GM23338 (cell line): ENCODE measurements at regions not wholly inside any gene's neighbourhood (a gene's known extent, or its start where the extent isn't known, plus 50 kb on each side); places are given as distances from the start of the nearest gene placed in this dataset.

Source experiments
- ATAC-seq: fragments of 200-7000 bp; cut with Tn5 transposase; 3 replicates; pipeline ENCODE4 v1.9.1; 2020
- DNase-seq: peaks from one replicate; pipeline ENCODE4 v3.0.0-alpha.2; 2015; ENCODE audit warnings: low spot score
- H2AFZ ChIP-seq: fragments of 200-600 bp; sonication (generic); 2 replicates; pipeline ENCODE4 v1.8.0; 2016; ENCODE audit warnings: antibody characterized with exemption, mild to moderate bottlenecking, moderate library complexity
- H3F3A ChIP-seq: fragments of 200-600 bp; sonication (generic); replicated peaks from 2 replicates; pipeline ENCODE4 v1.8.0; 2017; ENCODE audit warnings: antibody characterized with exemption, mixed run types, low read depth
- H3K27ac ChIP-seq: fragments of 200-600 bp; sonication (generic); 2 replicates; pipeline ENCODE4 v1.6.1; 2016; ENCODE audit warnings: low read depth
- H3K27me3 ChIP-seq: fragments of 200-600 bp; sonication (generic); 2 replicates; pipeline ENCODE4 v1.8.0; 2016; ENCODE audit warnings: mild to moderate bottlenecking, mixed run types, moderate library complexity; ENCODE audit not compliant: insufficient read depth
- H3K36me3 ChIP-seq: fragments of 200-600 bp; sonication (generic); 2 replicates; pipeline ENCODE4 v1.8.0; 2016; ENCODE audit warnings: mild to moderate bottlenecking; ENCODE audit not compliant: insufficient read depth
- H3K4me1 ChIP-seq: fragments of 200-600 bp; sonication (generic); 2 replicates; pipeline ENCODE4 v1.8.0; 2016; ENCODE audit warnings: mild to moderate bottlenecking, moderate library complexity; ENCODE audit not compliant: insufficient read depth
- H3K4me2 ChIP-seq: fragments of 200-600 bp; sonication (generic); 2 replicates; pipeline ENCODE4 v1.7.1; 2017; ENCODE audit warnings: mixed run types
- H3K4me3 ChIP-seq: fragments of 200-600 bp; sonication (generic); 2 replicates; pipeline ENCODE4 v1.6.1; 2016; ENCODE audit warnings: mixed run types
- H3K79me2 ChIP-seq: fragments of 200-600 bp; sonication (generic); replicated peaks from 2 replicates; pipeline ENCODE4 v1.8.0; 2017; ENCODE audit warnings: mild to moderate bottlenecking; ENCODE audit not compliant: insufficient read depth
- H3K9me2 ChIP-seq: fragments of 200-600 bp; sonication (generic); 2 replicates; pipeline ENCODE4 v1.8.0; 2017; ENCODE audit not compliant: insufficient read depth
- H4K20me1 ChIP-seq: fragments of 200-600 bp; sonication (generic); replicated peaks from 2 replicates; pipeline ENCODE4 v1.8.0; 2017; ENCODE audit warnings: mild to moderate bottlenecking; ENCODE audit not compliant: insufficient read depth
- H3K27ac Mint-ChIP-seq: 2 replicates; pipeline ENCODE4 v1.8.0; 2020; ENCODE audit warnings: inconsistent platforms, mild to moderate bottlenecking, moderate library complexity, mixed read lengths
- H3K27me3 Mint-ChIP-seq: 3 replicates; pipeline ENCODE4 v1.8.0; 2022; ENCODE audit warnings: low read depth, mild to moderate bottlenecking, moderate library complexity, mixed read lengths, inconsistent platforms; ENCODE audit not compliant: insufficient read depth, poor library complexity
- H3K36me3 Mint-ChIP-seq: 3 replicates; pipeline ENCODE4 v1.8.0; 2021; ENCODE audit warnings: low read depth, mild to moderate bottlenecking, inconsistent platforms, moderate library complexity, mixed read lengths
- H3K4me1 Mint-ChIP-seq: 3 replicates; pipeline ENCODE4 v1.8.0; 2020; ENCODE audit warnings: mild to moderate bottlenecking, inconsistent platforms, mixed read lengths
- H3K4me3 Mint-ChIP-seq: 3 replicates; pipeline ENCODE4 v1.8.0; 2021; ENCODE audit warnings: moderate library complexity, mild to moderate bottlenecking, inconsistent platforms, mixed read lengths
- H3K9me3 Mint-ChIP-seq: 3 replicates; pipeline ENCODE4 v1.8.0; 2020; ENCODE audit warnings: moderate library complexity, mild to moderate bottlenecking, inconsistent platforms, mixed read lengths
- CREB1 ChIP-seq: fragments of 250-450 bp; sonication (Bioruptor Pico); IDR thresholded peaks from 2 replicates; pipeline ENCODE4 v1.5.0; 2020; ENCODE audit warnings: low read depth, mild to moderate bottlenecking, moderate library complexity
- EZH2 ChIP-seq: fragments of 200-600 bp; sonication (generic); IDR thresholded peaks from one replicate; pipeline ENCODE4 v1.8.0; 2017; ENCODE audit warnings: antibody characterized with exemption, mild to moderate bottlenecking, low read depth; ENCODE audit not compliant: unreplicated experiment
- JUNB ChIP-seq: IDR thresholded peaks from one replicate; pipeline ENCODE4 v1.6.1; 2016; ENCODE audit warnings: antibody characterized with exemption; ENCODE audit not compliant: unreplicated experiment
- POLR2AphosphoS5 ChIP-seq: IDR thresholded peaks from 2 replicates; pipeline ENCODE4 v1.6.1; 2016; ENCODE audit warnings: antibody characterized with exemption, low read depth
- STAT1 ChIP-seq: IDR thresholded peaks from one replicate; pipeline ENCODE4 v1.6.1; 2016; ENCODE audit warnings: antibody characterized with exemption; ENCODE audit not compliant: unreplicated experiment
- ZNF114 ChIP-seq: fragments of 250-450 bp; sonication (Bioruptor Pico); IDR thresholded peaks from 2 replicates; pipeline ENCODE4 v1.5.0; 2020; ENCODE audit warnings: mild to moderate bottlenecking, moderate library complexity
- ZNF331 ChIP-seq: fragments of 250-450 bp; sonication (Bioruptor Pico); IDR thresholded peaks from 2 replicates; pipeline ENCODE4 v1.5.0; 2020; ENCODE audit warnings: low read depth, mild to moderate bottlenecking, moderate library complexity
- TF ChIP-seq, protein P1 (sequence below): fragments of 250-450 bp; sonication (Bioruptor Pico); IDR thresholded peaks from 2 replicates; pipeline ENCODE4 v1.5.0; 2020; ENCODE audit warnings: mild to moderate bottlenecking, moderate library complexity
- TF ChIP-seq, protein P2 (sequence below), 2 experiments: fragments of 200-600 bp in 1 of 2; sonication (generic) in 1 of 2; conservative IDR thresholded peaks; 2 replicates each; pipeline versions ENCODE4 v1.5.1 to v1.6.1; 2016 to 2017; ENCODE audit warnings: antibody characterized with exemption in 2 of 2, low read depth in 2 of 2, mild to moderate bottlenecking in 2 of 2, moderate library complexity in 1 of 2
- TF ChIP-seq, protein P3 (sequence below): IDR thresholded peaks from one replicate; pipeline ENCODE4 v1.6.1; 2018; ENCODE audit warnings: antibody characterized with exemption; ENCODE audit not compliant: unreplicated experiment

DNA sequence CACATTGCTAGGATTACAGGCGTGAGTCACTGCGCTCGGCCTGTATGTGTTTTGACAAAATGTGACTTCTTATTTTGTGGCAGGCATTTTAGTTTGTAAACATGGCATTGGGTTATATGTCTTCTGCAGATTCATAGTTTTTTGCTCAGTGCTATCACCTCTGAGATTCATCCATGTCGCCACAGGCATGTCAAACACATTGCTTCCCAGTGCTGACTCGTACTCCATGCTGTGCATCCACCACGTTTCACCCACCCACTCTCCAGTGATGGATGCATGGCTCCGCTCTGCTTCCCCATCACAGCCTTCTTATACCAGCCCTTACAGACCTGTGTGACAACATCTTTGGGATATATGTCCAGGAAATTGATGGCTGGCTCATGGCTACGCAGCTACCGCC is 158.8 kb downstream of the GAS1 start:
- no peak overlapping the region for H2AFZ ChIP-seq
- H3K27me3 Mint-ChIP-seq = peaks cover 6% of the 10 kb centered on the region

DNA sequence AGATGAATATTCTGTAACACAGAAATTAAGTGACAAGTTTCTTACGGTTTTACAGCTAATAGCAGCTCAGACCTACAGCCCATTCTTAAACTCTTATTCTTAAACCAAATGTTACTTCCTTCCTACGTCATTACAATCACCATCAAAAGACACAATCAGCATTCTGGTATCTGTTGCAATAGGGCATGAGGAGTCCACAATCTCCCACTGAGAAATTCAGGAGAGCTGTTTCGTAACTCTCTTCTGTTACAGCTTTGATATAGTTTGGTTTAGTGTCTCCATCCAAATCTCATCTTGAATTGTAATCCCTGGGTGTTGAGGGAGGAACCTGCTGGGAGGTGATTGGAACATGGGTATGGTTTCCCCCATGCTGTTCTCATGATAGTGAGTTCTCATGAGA is 163.4 kb downstream of the GAS1 start:
- Histone ChIP-seq H3K27me3 (no peaks in the 10 kb centered on the region), H3K4me3 (no peak overlapping the region), H4K20me1 (no peaks in the 10 kb centered on the region), H3K4me2 (no peak overlapping the region), H2AFZ (0 out of 2 replicates have a peak overlapping the region, but pooled peaks have one; percentile 52), H3F3A (no peaks in the 10 kb centered on the region), H3K79me2 (no peaks in the 10 kb centered on the region), H3K4me1 (no peaks in the 10 kb centered on the region), H3K36me3 (no peaks in the 10 kb centered on the region), H3K9me2 (peaks cover 13% of the 10 kb centered on the region), H3K27ac (no peak overlapping the region)
- Mint-ChIP-seq H3K9me3 (no peaks in the 10 kb centered on the region), H3K27ac (no peak overlapping the region), H3K36me3 (no peaks in the 10 kb centered on the region), H3K27me3 (no peaks in the 10 kb centered on the region), H3K4me3 (no peak overlapping the region), H3K4me1 (peaks cover 2% of the 10 kb centered on the region; the same call in 1 of the 3 replicates)
- DNase-seq (no peak), ATAC-seq (no peak)
- no peak for TF ChIP-seq POLR2AphosphoS5
- no peak for TF ChIP-seq STAT1
- TF ChIP-seq, protein P1, sequence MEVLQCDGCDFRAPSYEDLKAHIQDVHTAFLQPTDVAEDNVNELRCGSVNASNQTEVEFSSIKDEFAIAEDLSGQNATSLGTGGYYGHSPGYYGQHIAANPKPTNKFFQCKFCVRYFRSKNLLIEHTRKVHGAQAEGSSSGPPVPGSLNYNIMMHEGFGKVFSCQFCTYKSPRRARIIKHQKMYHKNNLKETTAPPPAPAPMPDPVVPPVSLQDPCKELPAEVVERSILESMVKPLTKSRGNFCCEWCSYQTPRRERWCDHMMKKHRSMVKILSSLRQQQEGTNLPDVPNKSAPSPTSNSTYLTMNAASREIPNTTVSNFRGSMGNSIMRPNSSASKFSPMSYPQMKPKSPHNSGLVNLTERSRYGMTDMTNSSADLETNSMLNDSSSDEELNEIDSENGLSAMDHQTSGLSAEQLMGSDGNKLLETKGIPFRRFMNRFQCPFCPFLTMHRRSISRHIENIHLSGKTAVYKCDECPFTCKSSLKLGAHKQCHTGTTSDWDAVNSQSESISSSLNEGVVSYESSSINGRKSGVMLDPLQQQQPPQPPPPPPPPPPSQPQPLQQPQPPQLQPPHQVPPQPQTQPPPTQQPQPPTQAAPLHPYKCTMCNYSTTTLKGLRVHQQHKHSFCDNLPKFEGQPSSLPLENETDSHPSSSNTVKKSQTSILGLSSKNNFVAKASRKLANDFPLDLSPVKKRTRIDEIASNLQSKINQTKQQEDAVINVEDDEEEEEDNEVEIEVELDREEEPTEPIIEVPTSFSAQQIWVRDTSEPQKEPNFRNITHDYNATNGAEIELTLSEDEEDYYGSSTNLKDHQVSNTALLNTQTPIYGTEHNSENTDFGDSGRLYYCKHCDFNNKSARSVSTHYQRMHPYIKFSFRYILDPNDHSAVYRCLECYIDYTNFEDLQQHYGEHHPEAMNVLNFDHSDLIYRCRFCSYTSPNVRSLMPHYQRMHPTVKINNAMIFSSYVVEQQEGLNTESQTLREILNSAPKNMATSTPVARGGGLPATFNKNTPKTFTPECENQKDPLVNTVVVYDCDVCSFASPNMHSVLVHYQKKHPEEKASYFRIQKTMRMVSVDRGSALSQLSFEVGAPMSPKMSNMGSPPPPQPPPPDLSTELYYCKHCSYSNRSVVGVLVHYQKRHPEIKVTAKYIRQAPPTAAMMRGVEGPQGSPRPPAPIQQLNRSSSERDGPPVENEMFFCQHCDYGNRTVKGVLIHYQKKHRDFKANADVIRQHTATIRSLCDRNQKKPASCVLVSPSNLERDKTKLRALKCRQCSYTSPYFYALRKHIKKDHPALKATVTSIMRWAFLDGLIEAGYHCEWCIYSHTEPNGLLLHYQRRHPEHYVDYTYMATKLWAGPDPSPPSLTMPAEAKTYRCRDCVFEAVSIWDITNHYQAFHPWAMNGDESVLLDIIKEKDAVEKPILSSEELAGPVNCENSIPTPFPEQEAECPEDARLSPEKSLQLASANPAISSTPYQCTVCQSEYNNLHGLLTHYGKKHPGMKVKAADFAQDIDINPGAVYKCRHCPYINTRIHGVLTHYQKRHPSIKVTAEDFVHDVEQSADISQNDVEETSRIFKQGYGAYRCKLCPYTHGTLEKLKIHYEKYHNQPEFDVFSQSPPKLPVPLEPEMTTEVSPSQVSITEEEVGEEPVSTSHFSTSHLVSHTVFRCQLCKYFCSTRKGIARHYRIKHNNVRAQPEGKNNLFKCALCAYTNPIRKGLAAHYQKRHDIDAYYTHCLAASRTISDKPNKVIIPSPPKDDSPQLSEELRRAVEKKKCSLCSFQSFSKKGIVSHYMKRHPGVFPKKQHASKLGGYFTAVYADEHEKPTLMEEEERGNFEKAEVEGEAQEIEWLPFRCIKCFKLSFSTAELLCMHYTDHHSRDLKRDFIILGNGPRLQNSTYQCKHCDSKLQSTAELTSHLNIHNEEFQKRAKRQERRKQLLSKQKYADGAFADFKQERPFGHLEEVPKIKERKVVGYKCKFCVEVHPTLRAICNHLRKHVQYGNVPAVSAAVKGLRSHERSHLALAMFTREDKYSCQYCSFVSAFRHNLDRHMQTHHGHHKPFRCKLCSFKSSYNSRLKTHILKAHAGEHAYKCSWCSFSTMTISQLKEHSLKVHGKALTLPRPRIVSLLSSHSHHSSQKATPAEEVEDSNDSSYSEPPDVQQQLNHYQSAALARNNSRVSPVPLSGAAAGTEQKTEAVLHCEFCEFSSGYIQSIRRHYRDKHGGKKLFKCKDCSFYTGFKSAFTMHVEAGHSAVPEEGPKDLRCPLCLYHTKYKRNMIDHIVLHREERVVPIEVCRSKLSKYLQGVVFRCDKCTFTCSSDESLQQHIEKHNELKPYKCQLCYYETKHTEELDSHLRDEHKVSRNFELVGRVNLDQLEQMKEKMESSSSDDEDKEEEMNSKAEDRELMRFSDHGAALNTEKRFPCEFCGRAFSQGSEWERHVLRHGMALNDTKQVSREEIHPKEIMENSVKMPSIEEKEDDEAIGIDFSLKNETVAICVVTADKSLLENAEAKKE (CRISPR knock-in tag) = no peak

More for the DNA sequence above, 158.8 kb downstream of the GAS1 start:
- Histone ChIP-seq H3K4me1 (no peaks in the 10 kb centered on the region), H3K27ac (no peak overlapping the region), H3K4me3 (no peak overlapping the region), H3F3A (no peaks in the 10 kb centered on the region), H3K79me2 (no peaks in the 10 kb centered on the region), H3K9me2 (peaks cover 3% of the 10 kb centered on the region; the same call in 1 of the 2 replicates), H3K36me3 (no peaks in the 10 kb centered on the region), H3K4me2 (no peak overlapping the region), H4K20me1 (no peaks in the 10 kb centered on the region), H3K27me3 (no peaks in the 10 kb centered on the region)
- Mint-ChIP-seq H3K9me3 (no peaks in the 10 kb centered on the region), H3K27ac (no peak overlapping the region), H3K4me1 (peaks cover 2% of the 10 kb centered on the region; the same call in 1 of the 3 replicates), H3K36me3 (no peaks in the 10 kb centered on the region), H3K4me3 (no peak overlapping the region)
- DNase-seq (no peak), ATAC-seq (no peak)
- TF ChIP-seq ZNF114 (no peak), ZNF331 (CRISPR knock-in tag) (no peak), CREB1 (no peak), STAT1 (no peak), JUNB (no peak), EZH2 (no peak), POLR2AphosphoS5 (no peak)
- TF ChIP-seq, protein P2, sequence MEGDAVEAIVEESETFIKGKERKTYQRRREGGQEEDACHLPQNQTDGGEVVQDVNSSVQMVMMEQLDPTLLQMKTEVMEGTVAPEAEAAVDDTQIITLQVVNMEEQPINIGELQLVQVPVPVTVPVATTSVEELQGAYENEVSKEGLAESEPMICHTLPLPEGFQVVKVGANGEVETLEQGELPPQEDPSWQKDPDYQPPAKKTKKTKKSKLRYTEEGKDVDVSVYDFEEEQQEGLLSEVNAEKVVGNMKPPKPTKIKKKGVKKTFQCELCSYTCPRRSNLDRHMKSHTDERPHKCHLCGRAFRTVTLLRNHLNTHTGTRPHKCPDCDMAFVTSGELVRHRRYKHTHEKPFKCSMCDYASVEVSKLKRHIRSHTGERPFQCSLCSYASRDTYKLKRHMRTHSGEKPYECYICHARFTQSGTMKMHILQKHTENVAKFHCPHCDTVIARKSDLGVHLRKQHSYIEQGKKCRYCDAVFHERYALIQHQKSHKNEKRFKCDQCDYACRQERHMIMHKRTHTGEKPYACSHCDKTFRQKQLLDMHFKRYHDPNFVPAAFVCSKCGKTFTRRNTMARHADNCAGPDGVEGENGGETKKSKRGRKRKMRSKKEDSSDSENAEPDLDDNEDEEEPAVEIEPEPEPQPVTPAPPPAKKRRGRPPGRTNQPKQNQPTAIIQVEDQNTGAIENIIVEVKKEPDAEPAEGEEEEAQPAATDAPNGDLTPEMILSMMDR (conservative IDR thresholded peaks at IDR 0.05; ENCODE audit: low read depth in 2 of 2) = no peak
- TF ChIP-seq, protein P3, sequence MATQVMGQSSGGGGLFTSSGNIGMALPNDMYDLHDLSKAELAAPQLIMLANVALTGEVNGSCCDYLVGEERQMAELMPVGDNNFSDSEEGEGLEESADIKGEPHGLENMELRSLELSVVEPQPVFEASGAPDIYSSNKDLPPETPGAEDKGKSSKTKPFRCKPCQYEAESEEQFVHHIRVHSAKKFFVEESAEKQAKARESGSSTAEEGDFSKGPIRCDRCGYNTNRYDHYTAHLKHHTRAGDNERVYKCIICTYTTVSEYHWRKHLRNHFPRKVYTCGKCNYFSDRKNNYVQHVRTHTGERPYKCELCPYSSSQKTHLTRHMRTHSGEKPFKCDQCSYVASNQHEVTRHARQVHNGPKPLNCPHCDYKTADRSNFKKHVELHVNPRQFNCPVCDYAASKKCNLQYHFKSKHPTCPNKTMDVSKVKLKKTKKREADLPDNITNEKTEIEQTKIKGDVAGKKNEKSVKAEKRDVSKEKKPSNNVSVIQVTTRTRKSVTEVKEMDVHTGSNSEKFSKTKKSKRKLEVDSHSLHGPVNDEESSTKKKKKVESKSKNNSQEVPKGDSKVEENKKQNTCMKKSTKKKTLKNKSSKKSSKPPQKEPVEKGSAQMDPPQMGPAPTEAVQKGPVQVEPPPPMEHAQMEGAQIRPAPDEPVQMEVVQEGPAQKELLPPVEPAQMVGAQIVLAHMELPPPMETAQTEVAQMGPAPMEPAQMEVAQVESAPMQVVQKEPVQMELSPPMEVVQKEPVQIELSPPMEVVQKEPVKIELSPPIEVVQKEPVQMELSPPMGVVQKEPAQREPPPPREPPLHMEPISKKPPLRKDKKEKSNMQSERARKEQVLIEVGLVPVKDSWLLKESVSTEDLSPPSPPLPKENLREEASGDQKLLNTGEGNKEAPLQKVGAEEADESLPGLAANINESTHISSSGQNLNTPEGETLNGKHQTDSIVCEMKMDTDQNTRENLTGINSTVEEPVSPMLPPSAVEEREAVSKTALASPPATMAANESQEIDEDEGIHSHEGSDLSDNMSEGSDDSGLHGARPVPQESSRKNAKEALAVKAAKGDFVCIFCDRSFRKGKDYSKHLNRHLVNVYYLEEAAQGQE = no peak
